Fibroblast of upper back skin (primary cell): ENCODE measurements at regions not wholly inside any gene's neighbourhood (a gene's known extent, or its start where the extent isn't known, plus 50 kb on each side); places are given as distances from the start of the nearest gene placed in this dataset.
"Not testable (repeated sequence)": the region's sequence is repeated elsewhere in the genome, so short reads cannot be mapped to it uniquely, and the experiment has no call there.

Experiments
- DNase-seq: peaks from one replicate; pipeline ENCODE4 v3.0.0-alpha.2; 2013

DNA sequence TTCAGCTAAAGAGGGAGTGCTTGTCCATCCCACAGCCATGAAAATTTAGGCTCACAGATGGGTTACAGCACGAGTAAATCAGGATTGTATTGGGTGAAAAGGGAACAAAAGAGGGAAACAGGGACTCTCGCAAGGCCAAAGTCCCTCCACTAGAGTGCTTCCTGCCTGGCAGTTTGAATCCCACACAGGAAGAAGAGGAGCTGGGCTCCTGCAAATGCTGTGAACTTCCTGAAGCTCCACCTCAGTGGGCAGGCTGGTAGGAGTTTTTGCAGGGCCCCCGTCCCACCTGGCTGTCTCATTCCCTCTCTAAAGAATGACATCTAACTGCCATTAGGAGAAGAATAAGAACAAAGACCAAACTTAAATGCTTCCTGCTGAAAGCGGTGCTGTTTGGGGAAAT is 712.0 kb upstream of the PRMT6 start:
- DNase-seq = peak; percentile 5

DNA sequence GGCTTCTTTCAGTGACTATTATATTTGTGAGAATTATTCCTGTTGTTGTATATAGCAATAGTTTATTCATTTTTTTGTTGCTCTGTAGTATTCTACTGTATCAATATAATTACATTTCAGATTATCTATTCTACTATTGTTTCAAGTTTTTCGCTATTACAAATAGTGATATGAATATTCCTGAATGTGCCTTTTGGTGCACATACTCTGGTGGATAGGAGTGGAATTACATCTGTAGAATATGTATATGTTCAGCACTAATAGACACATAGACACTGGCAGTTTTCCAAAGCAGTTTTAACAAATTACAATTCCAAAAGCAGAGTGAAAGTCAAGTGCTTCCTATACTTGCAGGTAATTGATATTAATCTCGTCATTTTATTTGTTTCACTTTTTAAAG is 696.2 kb upstream of the PRMT6 start:
- DNase-seq = no peak

DNA sequence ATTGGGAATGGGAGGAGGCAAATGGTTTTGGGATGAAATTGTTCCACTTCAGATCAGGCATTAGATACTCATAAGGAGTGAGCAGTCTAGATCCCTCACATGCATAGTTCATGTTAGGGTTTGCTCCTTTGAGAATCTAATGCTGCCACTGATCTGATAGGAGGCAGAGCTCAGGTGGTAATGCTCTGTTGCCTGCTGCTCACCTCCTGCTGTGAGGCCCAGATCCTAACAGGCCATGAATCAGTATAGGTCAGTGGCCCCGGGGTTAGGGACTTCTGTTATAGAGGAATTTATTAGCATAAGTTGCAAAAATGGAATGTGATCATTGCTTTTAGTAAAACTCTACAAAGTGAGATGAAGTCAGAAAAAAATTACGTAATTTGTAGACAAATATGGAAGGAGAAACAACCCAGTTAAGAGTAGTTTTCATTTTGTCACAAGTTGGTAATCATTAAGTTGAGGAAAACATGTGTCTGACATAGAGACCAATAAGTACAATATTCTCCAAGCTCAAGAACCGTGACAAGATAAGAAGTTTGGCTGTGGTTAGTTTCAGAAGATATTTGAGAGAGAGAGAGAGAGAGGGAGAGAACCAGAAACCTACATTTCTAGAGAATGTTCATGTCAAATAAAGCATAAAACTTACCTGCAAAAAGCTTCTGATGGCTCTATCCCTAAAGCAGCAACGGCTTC is 689.7 kb upstream of the PRMT6 start:
- no peak for DNase-seq

DNA sequence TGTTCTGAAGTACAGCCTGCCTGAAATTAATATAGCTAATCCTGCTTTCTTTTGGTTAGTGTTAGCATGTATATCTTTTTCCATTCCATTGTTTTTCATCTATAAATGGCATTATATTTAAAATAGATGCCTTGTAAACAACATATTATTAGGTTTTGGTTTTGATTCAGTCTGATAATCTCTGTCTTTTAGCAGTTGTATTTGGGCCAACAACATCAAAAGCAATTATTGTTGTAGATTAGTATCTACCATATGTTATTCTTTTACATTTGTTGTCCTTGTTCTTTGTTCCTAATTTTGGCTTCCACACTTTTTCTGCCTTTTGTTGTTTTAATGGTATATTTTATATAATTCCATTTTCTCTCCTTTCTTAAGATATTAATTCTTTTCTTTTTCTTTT is 678.2 kb upstream of the PRMT6 start:
- no peak for DNase-seq

DNA sequence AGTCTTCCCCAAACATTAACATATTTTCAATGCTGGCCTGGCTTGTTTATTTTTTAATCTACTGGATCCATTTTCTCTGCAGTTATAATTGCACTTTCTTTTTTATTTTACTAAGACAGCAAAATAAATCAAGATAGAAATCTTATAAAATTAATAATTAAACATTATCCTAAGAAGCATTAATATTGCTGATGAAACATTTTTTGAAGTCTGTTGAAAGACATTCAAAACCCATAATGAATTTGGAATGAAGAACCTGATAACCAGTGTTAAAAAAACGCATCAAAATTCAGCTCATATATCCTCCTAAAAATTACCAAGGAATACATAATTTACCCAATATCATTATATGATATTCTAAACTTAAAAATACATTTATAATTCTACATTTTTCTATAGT is 675.7 kb upstream of the PRMT6 start:
- DNase-seq = no peak

DNA sequence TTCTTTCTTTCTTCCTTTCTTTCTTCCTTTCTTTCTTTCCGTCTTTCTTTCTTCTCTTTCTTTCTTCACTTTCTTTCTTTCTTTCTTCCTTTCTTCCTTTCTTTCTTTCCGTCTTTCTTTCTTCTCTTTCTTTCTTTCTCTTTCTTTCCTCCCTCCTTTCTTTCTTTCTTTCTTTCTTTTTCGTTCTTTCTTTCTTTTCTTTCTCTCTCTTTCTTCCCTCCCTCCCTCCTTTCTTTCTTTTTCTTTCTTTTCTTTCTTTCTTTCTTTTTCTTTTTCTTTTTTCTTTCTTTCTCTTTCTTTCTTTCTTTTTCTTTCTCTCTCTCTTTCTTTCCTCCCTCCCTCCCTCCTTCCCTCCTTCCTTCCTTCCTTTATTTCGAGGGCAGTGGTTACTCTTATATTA is 667.3 kb upstream of the PRMT6 start:
- DNase-seq = not testable (repeated sequence)

DNA sequence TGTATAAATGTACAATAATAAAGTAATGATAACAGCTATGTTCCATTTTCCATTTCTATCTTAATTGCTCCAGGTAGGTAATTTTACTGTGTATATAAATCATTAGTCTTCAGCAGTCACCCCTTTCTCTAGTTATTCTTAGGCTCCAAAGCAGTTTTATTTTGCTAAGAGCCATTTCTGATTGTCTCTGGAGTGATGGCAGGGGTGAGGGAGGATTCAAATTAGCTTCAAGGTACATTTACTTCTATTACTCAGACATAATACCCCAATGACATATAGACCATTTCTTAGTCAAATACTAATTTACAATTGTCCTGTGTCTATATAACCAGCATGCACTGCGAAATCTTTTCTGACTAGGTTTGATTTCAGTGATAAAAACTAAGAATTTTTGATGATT is 663.4 kb upstream of the PRMT6 start:
- no peak for DNase-seq

DNA sequence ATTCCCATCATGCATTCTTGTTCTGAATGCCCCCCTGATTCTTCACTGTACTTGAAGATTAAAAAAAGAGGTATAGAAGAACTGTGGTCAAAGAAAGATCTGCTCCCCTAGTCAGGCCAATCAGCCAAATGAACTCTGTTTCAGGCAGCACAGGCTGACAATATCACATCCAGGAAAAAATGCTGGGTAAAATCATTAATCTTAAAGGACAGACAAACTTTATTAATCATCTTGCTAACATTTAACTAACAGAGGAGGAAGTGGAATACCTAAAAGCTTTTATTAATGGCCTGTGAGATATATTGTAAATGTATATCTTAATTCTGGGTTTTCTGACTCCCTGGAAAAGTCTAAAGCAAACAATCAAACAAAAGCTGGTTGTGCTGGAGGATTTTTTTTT is 660.5 kb upstream of the PRMT6 start:
- DNase-seq = no peak

DNA sequence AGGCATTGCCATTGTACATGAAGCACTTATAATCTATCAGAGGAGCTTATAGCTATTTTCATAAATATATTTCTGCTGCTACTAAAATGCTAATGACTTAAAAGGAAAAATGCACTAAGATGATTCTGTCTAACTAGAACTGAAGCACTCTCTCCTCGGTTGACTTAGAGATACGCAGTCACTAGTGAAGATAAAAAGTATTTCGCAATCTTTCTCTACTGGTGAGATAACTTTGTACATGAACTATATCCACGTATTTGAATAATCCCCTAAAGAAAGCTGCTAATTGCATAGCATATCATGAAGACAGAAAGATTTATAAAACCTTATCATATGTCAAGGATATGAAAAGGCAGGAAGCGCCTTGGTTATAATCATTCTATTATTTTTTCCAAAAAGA is 658.1 kb upstream of the PRMT6 start:
- no peak for DNase-seq

DNA sequence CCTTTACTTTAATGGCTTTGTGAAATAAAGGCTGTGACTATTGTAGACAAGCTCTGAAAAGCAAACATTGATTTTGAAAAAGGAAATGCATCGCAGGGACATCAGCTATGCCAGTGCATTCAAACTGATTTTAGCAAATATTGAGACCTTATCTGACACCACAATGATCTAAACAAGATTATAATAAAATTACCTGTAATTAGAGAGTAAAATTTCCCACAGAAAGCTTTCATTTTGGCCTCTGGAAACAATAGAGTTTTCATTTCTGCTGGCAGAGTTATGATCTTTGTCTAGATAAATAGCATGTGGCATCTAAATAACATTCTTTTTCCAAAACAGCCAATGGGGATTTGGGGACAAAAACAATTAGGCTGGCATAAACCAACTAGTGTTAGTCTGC is 650.4 kb upstream of the PRMT6 start:
- no peak for DNase-seq

DNA sequence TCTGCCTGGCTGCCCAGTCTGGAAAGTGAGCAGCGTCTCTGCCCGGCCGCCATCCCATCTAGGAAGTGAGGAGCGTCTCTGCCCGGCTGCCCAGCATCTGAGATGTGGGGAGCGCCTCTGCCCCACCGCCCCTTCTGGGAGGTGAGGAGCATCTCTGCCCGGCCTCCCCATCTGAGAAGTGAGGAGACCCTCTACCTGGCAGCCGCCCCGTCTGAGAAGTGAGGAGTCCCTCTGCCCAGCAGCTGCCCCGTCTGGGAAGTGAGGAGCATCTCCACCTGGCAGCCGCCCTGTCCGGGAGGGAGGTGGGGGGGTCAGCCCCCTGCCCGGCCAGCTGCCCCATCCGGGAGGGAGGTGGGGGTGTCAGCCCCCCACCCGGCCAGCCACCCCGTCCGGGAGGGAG is 644.2 kb upstream of the PRMT6 start:
- DNase-seq = not testable (repeated sequence)

DNA sequence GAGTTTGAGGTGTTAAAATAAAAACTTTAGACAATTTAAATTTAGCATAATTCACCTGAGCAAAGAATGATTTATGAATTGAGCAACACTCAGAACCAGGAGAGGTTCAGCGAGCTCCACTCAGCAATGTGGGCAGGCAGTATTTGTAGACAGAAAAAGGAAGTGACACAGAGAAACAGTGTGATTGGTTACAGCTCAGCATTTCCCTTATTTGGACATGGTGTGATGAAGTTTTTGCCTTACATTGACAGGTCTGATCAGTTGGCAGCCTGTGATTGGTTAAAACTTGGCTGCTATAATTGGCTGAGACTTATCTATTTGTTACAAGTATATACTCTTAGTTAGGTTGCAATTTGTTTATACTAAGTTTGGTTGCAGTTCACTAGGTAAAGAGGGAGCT is 621.2 kb upstream of the PRMT6 start:
- DNase-seq = no peak

DNA sequence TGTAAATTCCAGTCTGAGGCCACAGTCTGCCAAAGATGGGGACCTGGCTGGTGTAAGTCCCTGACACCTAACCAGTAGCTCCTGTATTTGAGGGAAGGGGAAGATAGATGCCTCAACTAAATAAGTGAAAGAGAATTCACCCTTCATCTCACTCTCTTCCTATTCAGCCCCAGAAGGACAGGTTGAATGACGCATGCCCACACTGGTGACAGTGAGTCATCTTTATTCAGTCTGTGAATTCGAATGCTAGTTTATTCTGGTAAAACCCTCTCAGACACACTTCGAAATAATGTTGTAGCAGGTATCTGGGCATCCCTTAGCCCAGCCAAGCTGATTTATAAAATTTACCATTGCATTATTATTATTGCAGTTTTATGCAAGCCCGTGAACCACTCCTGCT is 617.0 kb upstream of the PRMT6 start:
- no peak for DNase-seq

DNA sequence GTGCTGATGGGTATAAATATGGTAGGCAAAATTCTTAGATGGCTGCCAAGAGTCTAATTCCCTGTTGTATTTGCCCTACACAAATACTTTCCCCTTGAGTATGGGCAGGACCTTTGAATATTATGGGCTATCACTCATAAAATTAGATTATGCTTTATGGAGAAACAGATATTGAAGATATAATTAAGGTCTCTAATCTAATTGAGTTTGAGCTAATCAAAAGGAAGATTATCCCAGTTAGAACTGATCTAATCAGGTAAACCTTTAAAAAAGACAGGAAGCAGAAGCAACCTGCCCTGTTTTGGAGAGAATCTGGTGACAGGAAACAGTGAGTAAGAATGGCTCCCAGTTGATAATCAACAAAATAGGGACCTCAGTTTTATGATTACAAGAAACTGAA is 609.0 kb upstream of the PRMT6 start:
- no peak for DNase-seq

DNA sequence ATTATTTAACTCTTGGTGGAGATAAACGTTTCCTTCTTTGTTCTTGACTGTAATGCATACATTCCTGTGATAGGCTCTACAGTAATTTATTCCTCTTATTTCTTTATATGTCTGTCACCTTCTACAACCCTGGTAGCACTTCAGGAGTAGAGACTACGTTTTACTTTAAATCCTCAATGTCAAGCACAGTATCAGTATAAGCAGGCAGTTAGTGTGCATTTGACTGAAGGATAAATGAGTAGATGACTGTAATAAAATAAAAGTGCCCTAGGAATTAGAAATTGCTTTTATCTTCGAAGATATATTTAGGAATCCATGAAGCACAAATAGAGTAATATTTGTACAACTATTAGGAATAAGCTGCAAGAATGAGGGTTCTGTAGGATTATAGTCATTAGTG is 599.6 kb upstream of the PRMT6 start:
- no peak for DNase-seq

DNA sequence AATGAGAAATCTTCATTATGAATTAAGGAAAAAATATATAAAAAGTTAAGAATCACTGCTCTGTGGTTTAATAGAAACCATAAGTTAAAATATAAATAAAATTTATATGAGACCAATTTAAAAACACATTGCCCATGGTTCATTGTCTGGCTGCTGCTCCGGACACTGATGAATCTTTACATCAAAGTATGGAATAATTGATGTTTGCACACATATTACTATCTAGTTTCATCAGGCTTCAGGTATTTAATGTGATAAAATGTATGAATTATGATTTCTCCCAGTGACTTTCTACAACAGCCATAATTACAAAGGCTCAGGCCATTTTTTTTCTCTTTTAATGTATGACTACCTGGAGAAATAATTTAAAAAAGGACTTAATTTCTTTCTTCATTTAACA is 599.1 kb upstream of the PRMT6 start:
- DNase-seq = no peak

DNA sequence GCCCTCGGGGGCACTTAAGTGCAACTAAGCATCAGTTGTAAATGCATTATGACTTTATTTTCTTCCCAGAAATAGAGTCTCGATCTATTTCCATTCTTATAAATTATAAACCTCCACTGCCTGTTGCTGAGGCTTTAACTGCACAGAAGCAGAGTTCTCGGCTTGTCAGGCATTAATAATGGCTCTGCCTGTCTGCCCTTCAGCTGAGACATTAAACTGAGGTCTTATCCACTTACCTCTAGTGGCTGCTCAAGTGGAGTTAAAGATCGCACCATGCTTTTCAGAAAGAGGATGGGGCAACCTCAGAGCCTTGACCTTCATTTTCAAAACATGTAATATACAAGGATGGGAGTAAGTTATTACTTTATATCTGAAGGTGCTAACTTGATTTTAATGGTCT is 597.6 kb upstream of the PRMT6 start:
- DNase-seq = no peak

DNA sequence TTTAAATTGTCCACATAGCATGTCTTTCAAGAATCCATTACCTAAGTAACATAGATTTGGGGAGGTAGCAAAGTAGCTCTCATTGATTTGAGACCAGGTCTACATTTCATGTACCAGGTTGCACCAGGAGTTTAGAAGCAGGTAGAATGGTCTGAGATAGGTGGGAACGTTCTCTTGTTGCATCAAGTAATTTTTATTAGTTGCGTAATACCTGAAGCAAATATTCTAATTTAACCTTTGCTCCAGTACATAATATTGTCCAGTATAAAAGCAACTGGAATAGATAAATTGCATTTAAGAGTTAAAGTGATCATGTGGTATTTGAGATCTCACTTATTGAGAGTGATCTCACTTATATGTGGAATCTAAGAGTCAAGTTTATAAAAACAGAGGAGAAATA is 597.1 kb upstream of the PRMT6 start:
- no peak for DNase-seq

DNA sequence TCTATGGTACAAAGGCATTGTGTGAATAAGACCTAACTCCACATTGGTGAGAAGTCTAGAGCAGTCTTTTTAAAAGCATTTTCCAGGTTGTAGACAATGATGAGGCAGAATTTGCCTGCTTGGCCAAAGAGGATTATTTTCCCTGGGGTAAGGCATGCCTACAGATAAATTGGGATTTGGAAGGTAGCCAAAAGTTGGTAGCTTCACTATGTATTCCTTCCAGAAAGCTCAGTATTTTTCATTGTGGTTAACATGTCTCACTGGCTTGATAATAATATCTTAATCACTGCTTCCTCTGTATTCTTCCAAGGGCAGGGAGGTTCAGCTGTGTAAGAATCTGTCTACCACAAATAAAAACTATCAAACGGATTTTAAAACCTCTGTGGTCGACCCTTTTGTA is 590.8 kb upstream of the PRMT6 start:
- DNase-seq = peak; percentile 30

DNA sequence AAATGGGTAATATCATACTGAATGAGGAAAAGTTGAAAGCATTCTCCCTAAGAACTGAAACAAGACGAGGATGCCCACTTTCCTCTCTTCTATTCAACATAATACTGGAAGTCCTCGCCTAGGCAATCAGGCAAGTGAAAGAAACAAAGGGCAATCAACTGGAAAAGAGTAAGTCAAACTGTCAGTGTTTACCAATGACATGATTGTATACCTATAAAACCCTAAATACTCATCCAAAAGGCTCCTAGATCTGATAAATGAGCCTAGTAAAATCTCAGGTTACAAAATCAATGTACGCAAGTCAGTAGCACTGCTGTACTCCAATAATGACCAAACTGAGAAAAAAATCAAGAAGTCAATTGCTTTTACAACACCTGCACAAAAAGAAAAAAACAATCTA is 575.8 kb upstream of the PRMT6 start:
- DNase-seq = no peak

DNA sequence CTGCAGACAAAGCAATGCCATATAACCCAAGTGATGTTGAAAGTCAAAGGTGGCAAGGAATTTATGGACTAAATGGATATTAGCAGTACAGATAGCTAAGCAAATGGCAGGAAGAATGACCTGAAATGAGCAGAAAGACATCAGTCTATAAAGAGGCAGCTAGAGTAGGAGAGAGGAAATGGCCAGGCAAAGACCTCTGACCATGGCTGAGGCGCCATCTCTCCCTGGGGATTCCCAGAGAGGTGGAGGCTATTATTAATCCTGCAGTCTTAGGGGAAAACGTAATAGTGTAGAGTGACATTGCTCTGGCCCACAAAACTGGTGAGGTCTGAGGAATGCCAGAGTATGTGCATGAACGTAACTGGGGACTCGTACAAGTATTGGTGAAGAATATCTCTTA is 563.6 kb upstream of the PRMT6 start:
- no peak for DNase-seq

DNA sequence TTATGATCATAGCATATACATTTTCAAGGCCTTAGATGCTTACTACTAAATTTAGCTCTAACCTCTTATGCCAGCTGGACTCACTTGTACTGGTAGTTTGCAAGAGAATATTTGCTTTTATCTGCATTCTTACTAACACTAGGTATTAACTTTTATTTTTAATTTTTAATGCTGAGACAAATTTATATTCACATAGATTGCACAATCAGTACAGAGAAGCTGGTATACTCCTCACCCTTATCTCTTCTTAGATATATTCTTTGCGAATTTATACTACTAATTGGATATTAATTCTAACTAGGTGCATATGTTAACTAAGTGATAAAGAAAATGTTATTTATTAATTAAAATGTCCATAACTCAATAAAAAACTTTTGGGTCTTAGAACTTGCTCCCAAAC is 561.8 kb upstream of the PRMT6 start:
- DNase-seq = no peak

DNA sequence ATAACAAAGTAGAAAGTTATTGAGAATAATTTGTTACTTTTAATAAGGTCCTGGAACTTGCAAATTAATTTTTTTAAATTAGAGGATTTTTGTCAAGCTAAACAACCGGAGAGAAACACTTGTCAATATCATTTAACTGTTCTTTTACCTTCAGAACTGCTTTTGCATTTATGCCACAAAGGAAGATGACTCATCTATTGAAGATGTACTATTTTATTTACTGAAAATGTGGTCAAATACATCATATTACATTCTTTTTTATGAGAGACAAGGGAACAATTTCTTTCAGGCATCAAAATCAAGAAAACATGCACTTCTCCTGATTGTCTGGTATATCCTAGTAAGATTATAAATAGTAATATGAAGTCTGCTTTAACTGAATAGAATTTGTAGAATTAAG is 558.2 kb upstream of the PRMT6 start:
- peak; percentile 19 for DNase-seq

DNA sequence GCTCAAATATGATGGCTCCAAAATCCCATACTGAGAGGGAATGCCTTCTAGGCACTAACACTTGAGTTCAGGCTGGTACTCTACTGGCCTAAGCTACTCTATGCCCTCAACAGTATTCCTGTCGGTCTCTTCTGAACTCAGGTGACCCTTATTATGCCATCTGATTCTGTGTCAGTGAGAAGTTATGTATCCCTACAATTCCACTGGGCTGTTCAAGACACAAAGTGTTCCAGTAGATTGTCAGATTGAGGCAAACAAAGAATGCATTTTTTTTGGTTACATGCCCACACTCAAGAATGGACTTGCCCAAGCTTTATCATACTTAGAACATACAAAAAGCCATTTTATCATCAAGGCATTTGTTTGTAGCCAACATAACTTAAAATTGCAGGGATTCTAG is 553.8 kb upstream of the PRMT6 start:
- DNase-seq = no peak

DNA sequence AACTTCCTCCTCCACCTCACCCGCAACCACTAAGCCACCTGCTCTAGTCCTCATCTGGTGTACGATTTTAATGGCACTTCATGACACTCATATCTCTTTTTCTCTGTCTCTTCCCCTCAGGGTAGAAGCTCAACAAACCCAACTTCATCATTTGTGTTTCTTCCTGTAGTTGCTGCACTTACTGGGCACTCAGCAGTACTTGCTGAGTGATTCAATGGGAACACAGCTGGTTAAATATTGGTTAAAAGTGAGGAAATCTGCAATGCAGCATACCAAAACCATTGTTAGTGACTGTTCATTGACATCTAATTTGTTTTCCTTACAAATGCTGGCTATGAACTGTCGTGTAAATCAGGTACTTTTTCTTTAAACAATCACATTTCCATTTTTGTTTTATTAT is 541.1 kb upstream of the PRMT6 start:
- no peak for DNase-seq

DNA sequence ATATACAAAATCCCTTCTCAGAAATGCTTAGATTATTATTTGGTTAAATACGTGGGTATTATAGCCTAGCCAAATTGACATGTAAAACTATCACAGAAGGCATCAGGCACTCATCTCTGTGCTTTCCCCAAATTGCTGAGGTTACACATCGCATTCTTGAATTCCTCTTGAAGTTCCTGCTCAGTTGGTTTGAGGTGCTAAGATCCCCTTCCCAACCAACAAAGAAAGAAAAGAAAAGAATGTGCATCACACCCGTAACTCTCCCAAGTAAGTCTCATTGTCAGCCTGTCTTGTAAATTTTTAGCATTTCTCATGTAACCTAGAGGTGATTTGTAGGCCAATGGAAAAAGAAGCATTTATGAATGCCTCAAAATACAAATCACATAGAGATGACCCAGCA is 539.2 kb upstream of the PRMT6 start:
- DNase-seq = peak; percentile 25
